Loucy (cell line): ENCODE measurements at regions not wholly inside any gene's neighbourhood (a gene's known extent, or its start where the extent isn't known, plus 50 kb on each side); places are given as distances from the start of the nearest gene placed in this dataset.

ENCODE experiments used
- CTCF ChIP-seq: fragments of 200-600 bp; sonication (generic); conservative IDR thresholded peaks from 2 replicates; pipeline ENCODE4 v1.5.1; 2014; ENCODE audit warnings: mild to moderate bottlenecking, antibody characterized with exemption, low read length
- EZH2phosphoT487 ChIP-seq: fragments of 200-600 bp; IDR thresholded peaks from 2 replicates; pipeline ENCODE4 v1.6.1; 2018; ENCODE audit warnings: antibody characterized with exemption, mild to moderate bottlenecking, moderate library complexity, borderline replicate concordance

GRCh38 chr19:29381353-29382203 lies 144.2 kb upstream of the VSTM2B start:
- TF ChIP-seq CTCF (no peak), EZH2phosphoT487 (no peak)
